Epithelial cell of prostate (primary cell): ENCODE measurements at regions not wholly inside any gene's neighbourhood (a gene's known extent, or its start where the extent isn't known, plus 50 kb on each side); places are given as distances from the start of the nearest gene placed in this dataset.
"Not testable (repeated sequence)": the region's sequence is repeated elsewhere in the genome, so short reads cannot be mapped to it uniquely, and the experiment has no call there.

Experiments
- DNase-seq: peaks from one replicate; pipeline ENCODE4 v3.0.0-alpha.2; 2011; ENCODE audit warnings: low read depth, low spot score
- H3K27ac ChIP-seq: fragments of 450-650 bp; 2 replicates; pipeline ENCODE4 v1.5.1; 2017; ENCODE audit warnings: mild to moderate bottlenecking

DNA sequence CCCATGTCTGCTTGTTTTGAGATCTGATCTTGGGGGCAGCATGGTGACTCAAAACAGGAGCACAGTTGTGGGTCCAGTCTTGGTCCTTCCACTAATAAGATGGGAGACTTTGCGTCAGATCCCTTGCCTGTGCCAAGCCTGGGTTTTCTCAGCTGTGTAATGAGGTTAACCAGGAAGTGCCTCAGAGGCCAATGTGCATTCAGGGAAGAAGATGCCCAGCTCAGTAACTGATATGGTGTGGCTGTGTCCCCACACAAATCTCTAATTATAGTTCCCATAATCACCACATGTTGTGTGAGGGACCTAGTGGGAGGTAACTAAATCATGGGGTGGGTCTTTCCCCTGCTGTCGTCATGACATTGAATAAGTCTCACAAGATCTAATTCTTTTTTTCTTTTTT lies 107.1 kb upstream of the ALDH3B2 start:
- not testable (repeated sequence) for DNase-seq, H3K27ac ChIP-seq

- no peak overlapping the region for H3K27ac ChIP-seq
- no peak for DNase-seq
Observed at GRCh38 chr11:67780056-67780455, 105.6 kb upstream of the ALDH3B2 start.

DNA sequence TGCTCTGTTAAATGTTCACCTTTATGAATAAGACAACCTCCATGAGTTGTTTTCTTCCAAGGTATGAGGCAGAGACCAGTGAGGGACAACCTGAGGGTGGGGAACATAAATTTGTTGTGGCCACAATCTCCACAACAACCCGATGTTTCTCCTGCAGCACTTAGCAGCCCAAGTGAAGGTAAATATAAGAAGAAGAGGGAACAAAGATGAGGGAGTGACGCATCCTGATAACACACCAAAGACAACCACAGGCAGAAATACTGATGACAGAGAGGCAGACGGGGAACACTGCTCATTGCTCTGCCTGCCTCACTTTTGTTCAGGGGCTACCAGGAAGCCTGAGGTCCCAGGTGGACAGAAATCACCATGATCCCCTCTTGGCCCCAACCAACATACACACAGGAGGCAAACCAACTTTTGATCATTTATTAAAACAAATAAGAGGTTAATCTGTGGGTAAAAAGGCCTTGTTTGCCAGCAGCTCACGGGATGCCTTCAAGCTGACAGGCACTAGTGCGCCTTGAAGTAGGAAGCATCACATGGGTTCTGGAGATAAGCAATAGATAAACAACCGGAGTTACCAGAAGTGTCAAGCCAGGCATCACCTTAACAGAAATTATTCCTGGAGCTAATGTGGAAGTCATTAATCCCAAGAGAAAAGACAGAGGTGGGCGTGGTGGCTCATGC lies 104.9 kb upstream of the ALDH3B2 start:
- DNase-seq, H3K27ac ChIP-seq: not testable (repeated sequence)

DNA sequence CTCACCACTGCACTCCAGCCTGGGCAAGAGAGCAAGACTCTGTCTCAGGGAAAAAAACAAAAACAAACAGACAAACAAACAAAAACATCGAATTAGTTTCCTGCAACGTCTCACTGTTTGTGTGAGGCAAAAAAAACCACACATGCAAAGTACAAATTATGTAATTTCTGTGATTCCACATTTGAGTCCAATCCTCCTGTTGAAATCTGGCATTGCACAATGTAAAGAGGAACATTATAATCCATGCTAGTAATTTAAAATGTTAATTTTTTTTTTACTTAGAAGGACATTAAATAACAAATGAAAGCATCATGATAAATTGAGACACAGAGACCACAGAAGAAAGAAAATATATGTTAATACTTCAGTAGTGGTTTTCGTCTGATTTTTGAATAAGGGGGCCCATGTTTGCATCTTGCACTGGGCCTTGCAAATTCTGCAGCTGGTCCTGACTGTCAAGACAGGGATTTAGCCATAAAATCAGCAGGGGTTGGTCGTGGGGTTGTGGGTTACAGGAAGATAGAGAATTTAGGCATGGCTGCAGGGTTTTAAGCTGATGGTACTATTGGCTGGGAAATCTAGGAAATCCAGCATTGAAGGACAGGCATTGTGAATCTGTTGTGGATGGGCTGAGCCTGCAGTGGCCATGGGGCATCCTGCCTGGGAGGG lies 102.6 kb upstream of the ALDH3B2 start:
- no peak overlapping the region for H3K27ac ChIP-seq
- no peak for DNase-seq

DNA sequence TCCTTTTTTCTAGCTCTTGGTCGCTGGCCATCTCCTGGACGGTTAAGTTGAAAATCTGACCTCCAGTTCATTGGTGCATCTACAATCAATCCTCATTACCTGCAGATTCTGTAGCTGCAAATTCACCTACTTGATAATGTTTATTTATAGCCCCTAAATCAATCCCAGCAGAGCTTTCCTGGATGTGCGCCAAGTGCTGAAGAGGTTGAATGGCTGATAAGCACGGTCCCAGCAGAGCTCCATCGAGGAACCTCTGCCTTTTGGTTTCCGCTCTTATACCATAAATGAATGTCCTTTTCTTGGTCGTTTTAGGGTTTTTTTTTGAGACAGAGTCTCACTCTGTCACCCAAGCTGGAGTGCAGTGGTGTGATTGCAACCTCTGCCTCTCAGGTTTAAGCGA lies 99.8 kb upstream of the ALDH3B2 start:
- not testable (repeated sequence) for H3K27ac ChIP-seq, DNase-seq

- H3K27ac ChIP-seq, DNase-seq: not testable (repeated sequence)
Observed at GRCh38 chr11:67768001-67768730, 93.7 kb upstream of the ALDH3B2 start.

- DNase-seq = not testable (repeated sequence)
Observed at GRCh38 chr11:67761211-67761610, 86.8 kb upstream of the ALDH3B2 start.

GRCh38 chr11:67759321-67759720 lies 84.9 kb upstream of the ALDH3B2 start:
- not testable (repeated sequence) for DNase-seq, H3K27ac ChIP-seq

More at GRCh38 chr11:67761211-67761610, 86.8 kb upstream of the ALDH3B2 start:
- not testable (repeated sequence) for H3K27ac ChIP-seq

- DNase-seq, H3K27ac ChIP-seq: not testable (repeated sequence)
Observed at GRCh38 chr11:67758467-67758866, 84.0 kb upstream of the ALDH3B2 start.

- DNase-seq = not testable (repeated sequence)
Observed at GRCh38 chr11:67758009-67758408, 83.6 kb upstream of the ALDH3B2 start.

DNA sequence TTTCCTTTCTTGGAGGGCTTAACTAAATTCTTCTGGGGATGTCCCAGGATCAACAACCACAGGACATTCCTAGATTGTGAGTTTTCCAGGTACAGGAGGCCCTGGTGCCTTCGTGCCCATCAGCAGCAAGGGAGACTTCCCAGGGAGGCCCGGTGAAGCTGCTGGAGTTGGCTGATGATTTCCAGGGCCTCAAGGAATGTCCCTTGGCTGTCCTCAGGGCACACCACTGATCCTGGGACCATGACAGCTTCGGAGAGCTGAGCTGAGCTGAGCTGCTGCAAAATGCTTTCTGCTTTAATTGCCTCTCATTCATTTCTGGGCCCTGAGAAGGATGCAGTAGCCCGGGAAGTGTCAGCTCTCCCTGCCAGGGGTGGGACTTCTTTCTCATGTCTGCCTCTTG lies 79.4 kb upstream of the ALDH3B2 start:
- DNase-seq, H3K27ac ChIP-seq: not testable (repeated sequence)

More at GRCh38 chr11:67758009-67758408, 83.6 kb upstream of the ALDH3B2 start:
- H3K27ac ChIP-seq = not testable (repeated sequence)

DNA sequence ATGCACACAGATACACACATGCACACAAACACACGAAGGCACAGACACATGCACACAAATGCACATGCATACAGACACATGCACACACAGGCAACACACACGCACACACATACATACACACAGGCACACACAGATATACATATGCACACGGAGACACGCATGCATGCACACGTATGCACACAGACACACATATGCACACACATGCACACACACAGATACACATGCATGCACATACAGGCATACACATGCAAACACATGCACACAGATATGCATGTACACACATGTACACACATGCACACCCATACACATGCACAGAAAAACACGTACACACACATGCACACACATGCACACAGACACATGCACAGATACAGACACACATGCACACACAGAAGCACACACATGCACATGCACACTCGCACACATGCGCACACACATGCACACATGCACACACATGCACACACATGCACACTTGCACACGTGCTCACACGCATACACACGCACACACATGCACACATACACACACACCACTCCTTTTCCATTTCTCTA lies 70.8 kb upstream of the ALDH3B2 start:
- no peak for DNase-seq

DNA sequence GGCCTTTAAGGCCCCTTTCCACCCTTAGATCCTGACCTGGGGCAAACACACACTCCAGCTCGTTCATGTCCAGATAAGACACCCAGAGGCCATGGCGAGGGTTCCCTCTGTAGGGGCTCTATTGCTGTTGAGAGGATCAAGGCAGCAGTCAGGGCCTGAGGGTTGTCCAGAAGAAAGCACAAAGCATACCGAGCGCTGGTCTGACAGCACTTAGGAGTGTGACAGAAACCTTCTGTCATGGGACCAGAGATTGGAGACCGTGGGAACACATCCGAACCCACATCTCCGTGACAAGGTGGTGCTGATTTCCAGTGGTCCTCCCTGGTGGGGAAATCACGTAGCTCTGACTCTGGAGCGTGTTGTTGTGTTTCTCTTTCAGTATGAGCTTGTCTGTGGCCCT lies 69.8 kb upstream of the ALDH3B2 start:
- not testable (repeated sequence) for H3K27ac ChIP-seq, DNase-seq

More for the DNA sequence above, 70.8 kb upstream of the ALDH3B2 start:
- H3K27ac ChIP-seq = no peak overlapping the region

DNA sequence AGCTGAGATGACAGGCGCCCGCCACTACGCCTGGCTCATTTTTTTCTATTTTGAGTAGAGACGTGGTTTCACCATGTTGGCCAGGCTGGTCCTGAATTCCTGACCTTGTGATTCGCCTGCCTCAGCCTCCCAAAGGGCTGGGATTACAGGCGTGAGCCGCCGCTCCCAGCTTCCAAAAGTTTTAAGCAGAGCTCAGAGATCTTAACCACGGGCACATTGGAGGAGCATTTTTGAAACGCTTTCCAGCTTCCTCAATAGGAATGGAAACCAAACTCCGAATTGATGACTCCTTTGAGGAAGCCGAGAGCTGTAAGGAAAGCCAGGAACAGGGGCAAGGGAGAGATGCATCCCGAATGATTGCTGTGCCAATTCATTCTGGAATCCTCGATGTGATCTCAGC lies 63.8 kb upstream of the ALDH3B2 start:
- DNase-seq = not testable (repeated sequence)

GRCh38 chr11:67737562-67738080 lies 63.2 kb upstream of the ALDH3B2 start:
- not testable (repeated sequence) for H3K27ac ChIP-seq, DNase-seq

More for the DNA sequence above, 63.8 kb upstream of the ALDH3B2 start:
- H3K27ac ChIP-seq = not testable (repeated sequence)

- DNase-seq = no peak
Observed at GRCh38 chr11:67732045-67732787, 57.8 kb upstream of the ALDH3B2 start.

GRCh38 chr11:67731583-67731982 lies 57.2 kb upstream of the ALDH3B2 start:
- H3K27ac ChIP-seq = no peak overlapping the region
- no peak for DNase-seq

More at GRCh38 chr11:67732045-67732787, 57.8 kb upstream of the ALDH3B2 start:
- H3K27ac ChIP-seq = no peak overlapping the region

GRCh38 chr11:67728163-67728571 lies 53.7 kb upstream of the ALDH3B2 start:
- not testable (repeated sequence) for DNase-seq, H3K27ac ChIP-seq
